GM13977 (cell line): ENCODE measurements at regions not wholly inside any gene's neighbourhood (a gene's known extent, or its start where the extent isn't known, plus 50 kb on each side); places are given as distances from the start of the nearest gene placed in this dataset.
"Not testable (repeated sequence)": the region's sequence is repeated elsewhere in the genome, so short reads cannot be mapped to it uniquely, and the experiment has no call there.

Source experiments
- DNase-seq: peaks from one replicate; pipeline ENCODE4 v3.0.0; 2012; ENCODE audit warnings: low spot score
- CTCF ChIP-seq: IDR thresholded peaks from 2 replicates; pipeline ENCODE4 v1.5.1; 2012; ENCODE audit warnings: mild to moderate bottlenecking, control low read depth; ENCODE audit not compliant: insufficient read depth; ENCODE audit errors: extremely low read depth, missing control alignments
- in situ Hi-C: fragments of 300-500 bp; cut with MboI; formaldehyde crosslinking; loops from one replicate; pipeline ENCODE4 v1.12.0; 2022; ENCODE audit warnings: low sequenced_read_pairs, low pct_unique_long_range_greater_than_20kb, mixed read lengths, inconsistent platforms; ENCODE audit not compliant: unreplicated experiment

- in situ Hi-C loops: no loop called here
- no peak for DNase-seq
These were observed 86.0 kb upstream of the PODXL start for GRCh38 chr7:131642429-131642828.

GRCh38 chr7:131640686-131641085 is 84.3 kb upstream of the PODXL start:
- no peak for DNase-seq
- in situ Hi-C loops: no loop called here
- no peak for TF ChIP-seq CTCF

More at GRCh38 chr7:131642429-131642828, 86.0 kb upstream of the PODXL start:
- no peak for TF ChIP-seq CTCF

GRCh38 chr7:131638641-131639430 is 82.4 kb upstream of the PODXL start:
- no peak for DNase-seq

GRCh38 chr7:131637859-131638258 is 81.4 kb upstream of the PODXL start:
- no peak for DNase-seq
- in situ Hi-C loops: no loop called here
- TF ChIP-seq CTCF: no peak

More at GRCh38 chr7:131638641-131639430, 82.4 kb upstream of the PODXL start:
- no peak for TF ChIP-seq CTCF
- in situ Hi-C loops: no loop called here

GRCh38 chr7:131636092-131636491 is 79.7 kb upstream of the PODXL start:
- no peak for TF ChIP-seq CTCF
- in situ Hi-C loops: no loop called here
- no peak for DNase-seq

- in situ Hi-C loops, DNase-seq: not testable (repeated sequence)
These were observed 77.8 kb upstream of the PODXL start for GRCh38 chr7:131634197-131634596.

GRCh38 chr7:131633342-131633843 is 77.0 kb upstream of the PODXL start:
- in situ Hi-C loops: no loop called here
- no peak for DNase-seq
- TF ChIP-seq CTCF: no peak
